HG02870 (cell line): ENCODE measurements at regions not wholly inside any gene's neighbourhood (a gene's known extent, or its start where the extent isn't known, plus 50 kb on each side); places are given as distances from the start of the nearest gene placed in this dataset.
A peak's percentile ranks its signal among the peaks of the same experiment; 100 is the strongest.

Experiments
- ATAC-seq: cut with Tn5 transposase; IDR thresholded peaks from one replicate; pipeline ENCODE4 v1.9.1; 2021; ENCODE audit warnings: mild to moderate bottlenecking, moderate library complexity; ENCODE audit not compliant: unreplicated experiment

DNA sequence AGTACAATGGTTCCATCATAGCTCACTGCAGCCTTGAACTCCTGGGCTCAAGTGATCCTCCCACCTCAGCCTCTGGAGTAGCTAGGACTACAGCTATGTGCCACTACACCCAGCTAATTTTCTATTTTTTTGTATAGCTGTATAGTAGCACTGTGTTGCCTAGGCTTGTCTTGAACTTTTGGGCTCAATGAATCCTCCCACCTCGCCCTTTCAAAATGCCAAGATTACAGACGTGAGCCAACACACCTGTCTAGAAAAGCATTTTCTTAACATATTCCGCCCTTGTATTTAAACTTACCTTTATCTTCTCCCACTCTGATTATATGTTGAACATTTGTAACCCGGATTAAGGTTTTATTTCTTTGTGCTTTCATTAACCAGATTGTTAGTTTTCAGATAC, 750.7 kb upstream of the GCFC2 start:
- no peak for ATAC-seq

GRCh38 chr2:76455910-76456309, 745.2 kb upstream of the GCFC2 start:
- ATAC-seq: no peak

- peak; percentile 72 for ATAC-seq
Measured at GRCh38 chr2:76450024-76450475, 739.3 kb upstream of the GCFC2 start.

DNA sequence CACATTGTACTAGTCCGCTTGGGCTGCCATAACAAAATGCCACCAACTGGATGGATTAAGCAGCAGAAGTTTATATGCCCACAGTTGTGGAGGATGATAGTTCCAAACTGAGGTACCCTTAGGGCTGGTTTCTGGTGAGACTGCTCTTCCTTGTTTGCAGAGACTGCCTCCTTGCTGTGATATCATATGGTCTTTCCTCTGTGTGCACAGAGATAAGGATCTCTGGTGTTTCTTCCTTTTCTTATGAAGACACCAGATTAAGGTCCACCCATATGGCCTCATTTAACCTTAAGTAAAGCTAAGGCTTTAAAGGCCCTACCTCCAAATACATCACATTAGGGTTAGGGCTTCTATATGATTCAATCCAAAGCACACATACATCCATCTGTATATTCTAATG, 738.2 kb upstream of the GCFC2 start:
- no peak for ATAC-seq

- ATAC-seq: no peak
Measured at GRCh38 chr2:76447294-76447693, 736.6 kb upstream of the GCFC2 start.

- no peak for ATAC-seq
Measured at GRCh38 chr2:76446872-76447271, 736.2 kb upstream of the GCFC2 start.

DNA sequence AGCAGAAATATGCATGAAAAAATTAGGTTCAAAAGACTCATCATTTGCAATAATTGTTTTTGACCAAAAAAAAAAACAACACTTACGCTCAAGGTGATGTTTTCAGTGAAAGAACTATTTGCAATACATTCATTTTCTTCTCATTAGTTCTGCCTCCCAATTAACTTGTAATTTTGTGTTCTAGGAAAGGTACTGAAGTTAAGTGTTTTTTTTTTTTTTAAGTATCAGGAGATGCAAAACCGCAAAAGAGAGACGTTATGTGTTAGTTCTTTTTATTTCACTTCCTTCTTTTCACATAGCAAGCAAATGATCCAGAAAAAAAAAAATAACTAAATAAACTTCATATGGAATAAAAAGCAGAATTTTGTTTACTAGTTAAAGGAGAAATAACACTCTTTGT, 735.2 kb upstream of the GCFC2 start:
- no peak for ATAC-seq

- no peak for ATAC-seq
Measured at GRCh38 chr2:76444732-76445131, 734.0 kb upstream of the GCFC2 start.

- no peak for ATAC-seq
Measured at GRCh38 chr2:76437564-76437963, 726.8 kb upstream of the GCFC2 start.

DNA sequence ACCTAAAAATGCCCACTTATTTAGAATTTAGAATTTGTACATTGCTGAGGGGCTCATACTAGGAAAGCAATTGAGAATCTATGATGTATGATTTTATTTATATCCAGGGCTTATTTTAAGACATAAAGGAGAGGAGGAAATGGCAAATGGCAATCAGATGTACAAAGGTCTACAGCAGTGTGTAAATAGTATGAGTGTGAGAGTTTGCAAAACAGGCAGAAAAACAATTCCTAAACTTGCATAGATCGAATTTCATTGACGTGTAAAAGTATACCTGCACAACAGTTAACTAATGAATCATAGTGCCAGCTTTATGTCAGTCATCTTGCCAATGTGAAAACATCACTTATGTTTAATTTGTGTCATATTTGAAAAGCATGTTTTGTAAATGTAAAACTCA, 718.7 kb upstream of the GCFC2 start:
- no peak for ATAC-seq

GRCh38 chr2:76427452-76427851, 716.7 kb upstream of the GCFC2 start:
- no peak for ATAC-seq

GRCh38 chr2:76415821-76416220, 705.1 kb upstream of the GCFC2 start:
- ATAC-seq: peak; percentile 80

DNA sequence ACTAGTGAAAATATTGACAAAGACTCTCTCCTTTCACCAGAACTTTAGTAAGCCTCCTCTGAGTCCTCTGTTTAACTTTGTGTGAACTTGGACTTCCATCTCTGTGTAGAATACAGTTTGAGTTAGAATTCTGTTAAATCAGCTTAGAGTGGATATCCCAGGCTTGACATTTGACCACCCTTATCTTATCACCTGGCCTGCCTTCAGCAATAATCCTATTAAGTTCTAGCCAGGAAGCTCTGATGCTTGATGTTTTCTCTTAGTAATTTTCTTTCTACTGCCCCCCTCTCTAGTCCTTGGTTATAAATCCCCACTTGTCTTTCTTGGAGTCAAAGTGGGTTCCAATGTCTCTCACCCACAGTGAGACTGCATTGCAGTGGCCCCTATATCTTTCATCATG, 702.7 kb upstream of the GCFC2 start:
- ATAC-seq: no peak

DNA sequence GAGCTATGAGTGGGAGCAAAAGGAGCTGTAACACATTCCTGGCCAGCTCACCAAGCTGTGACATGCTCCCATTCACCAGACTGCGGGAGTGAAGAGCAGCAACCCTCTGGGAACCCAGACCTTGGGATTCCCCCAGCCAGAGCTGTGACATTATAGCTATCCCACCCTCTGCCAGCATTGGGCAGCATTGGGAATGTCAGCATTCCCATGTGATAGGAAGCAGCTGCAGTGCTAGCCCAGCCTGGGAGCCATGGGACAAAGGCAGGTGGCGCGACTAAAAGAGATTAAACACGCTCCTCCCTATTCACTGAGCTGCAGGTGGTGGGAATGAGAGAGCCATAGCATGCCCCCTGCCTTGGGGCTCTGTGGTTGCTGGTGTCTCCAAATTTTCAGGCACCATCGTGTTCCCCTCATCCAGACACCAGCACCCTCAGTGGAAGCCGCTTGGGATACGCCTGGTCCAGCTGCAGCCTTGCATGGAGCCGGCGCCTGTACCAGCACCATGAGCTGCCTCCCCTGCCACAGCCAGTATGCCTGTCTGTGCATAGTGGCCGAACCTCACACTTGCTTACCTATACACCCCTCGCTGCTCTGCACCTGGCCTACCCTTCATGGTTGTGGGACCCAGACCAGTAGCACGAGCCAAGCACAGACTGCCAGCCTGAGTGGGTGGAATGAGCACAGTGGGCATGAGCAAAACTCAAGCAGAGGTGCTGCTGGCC, 695.6 kb upstream of the GCFC2 start:
- no peak for ATAC-seq

- ATAC-seq: no peak
Measured at GRCh38 chr2:76393356-76393755, 682.6 kb upstream of the GCFC2 start.

DNA sequence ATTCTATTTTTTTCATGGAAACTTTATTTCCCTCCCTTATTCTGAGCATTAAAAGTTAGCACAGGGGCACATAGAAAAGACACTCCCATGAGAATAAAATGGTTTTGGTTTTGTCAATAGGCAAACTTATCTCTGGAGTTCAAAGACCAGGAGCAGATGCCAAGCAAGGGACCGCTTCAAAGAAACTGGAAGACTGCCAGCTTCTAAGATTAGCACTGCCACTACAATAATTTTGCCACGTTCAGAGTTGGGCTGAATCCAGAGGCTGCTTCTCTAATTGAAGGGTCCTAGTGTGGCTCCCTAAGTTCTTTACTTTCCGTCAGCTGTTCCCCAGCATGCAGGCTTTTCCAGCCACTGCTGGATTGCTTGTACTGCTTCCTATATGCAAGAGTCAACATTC, 681.0 kb upstream of the GCFC2 start:
- no peak for ATAC-seq

DNA sequence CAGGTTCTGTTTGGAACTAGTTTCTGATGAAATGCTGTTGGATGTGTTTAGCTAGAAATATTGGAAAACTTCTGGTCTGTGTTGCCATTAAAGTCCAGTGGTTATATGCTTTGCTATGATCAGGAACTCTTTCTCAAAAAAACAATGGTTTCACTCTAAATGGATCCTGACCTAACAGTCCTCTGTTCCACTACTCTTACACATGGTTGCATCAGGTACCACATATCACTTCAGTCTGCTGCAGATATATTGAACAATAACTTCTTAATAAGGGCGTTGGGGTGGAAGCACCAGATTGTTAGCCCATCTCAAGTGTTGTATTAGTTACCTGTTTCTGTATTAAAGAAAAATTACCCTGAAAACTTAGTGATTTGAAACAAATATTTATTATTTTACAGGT, 676.6 kb upstream of the GCFC2 start:
- no peak for ATAC-seq

- no peak for ATAC-seq
Measured at GRCh38 chr2:76385943-76386342, 675.2 kb upstream of the GCFC2 start.

DNA sequence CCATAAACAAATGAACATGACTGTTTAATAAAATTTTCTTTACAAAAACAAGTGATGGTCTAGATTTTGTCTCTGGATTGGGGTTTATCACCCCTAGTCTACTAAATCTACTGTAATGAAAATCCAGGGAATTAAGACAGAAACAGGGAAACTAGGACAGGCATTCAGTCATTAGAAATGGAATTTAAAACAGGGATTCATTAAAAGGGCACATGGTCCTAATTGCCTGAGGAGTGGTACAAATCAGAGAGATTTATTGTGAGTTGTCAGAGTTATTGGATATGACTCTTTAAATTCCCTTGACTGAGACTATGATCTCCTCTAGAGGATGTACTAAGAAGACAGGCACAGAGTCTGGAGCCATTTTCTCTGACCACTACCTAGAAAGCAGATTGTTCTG, 670.9 kb upstream of the GCFC2 start:
- ATAC-seq: no peak

DNA sequence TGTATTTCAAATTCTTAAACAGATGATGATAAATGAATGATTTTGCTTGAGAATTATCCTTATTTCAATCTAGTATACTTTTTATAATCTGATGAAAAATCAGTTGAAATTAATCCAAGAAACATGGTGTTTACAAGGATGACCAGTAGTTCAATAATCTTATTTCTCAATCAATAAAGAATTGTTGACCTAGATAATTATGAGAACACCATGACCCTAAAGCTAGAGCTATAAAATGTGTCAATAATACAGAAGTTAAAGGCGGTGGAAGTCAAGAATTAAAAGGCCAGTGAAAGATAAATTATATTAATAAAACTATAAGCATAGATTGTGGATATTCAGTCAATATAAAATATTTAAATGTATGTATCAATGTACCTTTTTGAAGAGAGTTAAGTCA, 667.4 kb upstream of the GCFC2 start:
- no peak for ATAC-seq

GRCh38 chr2:76341439-76341838, 630.7 kb upstream of the GCFC2 start:
- ATAC-seq: no peak

DNA sequence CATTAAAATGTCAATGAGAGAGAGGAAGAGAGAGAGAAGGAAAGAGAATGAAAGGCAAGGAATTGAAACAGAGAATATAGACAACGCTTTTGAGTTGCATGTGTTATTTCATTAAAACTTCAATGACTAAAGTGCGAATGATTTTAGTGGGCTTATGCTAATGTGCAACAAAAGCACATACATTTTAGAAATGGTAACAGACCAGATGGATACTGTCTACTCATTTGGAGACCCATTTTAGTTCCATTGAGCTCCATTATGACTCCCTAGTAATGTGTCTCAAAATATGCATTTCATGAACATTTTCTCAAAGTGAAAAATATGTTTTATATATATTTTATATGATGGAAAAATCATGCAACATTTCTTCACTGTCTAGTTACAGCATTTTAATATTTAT, 622.2 kb upstream of the GCFC2 start:
- ATAC-seq: no peak

- no peak for ATAC-seq
Measured at GRCh38 chr2:76330865-76331264, 620.1 kb upstream of the GCFC2 start.
